Stimulated activated naive B cell treated with anti-CD40 and anti-IgM and Interleukin-4, amounts not matched to agents 10 μg/mL and 1 μg/mL and 100 μg/mL, for 72 hours (primary cell): ENCODE measurements at regions not wholly inside any gene's neighbourhood (a gene's known extent, or its start where the extent isn't known, plus 50 kb on each side); places are given as distances from the start of the nearest gene placed in this dataset.
"Not testable (repeated sequence)": the region's sequence is repeated elsewhere in the genome, so short reads cannot be mapped to it uniquely, and the experiment has no call there.

Experiments used
- ATAC-seq, 2 donors: fragments of 150-1000 bp; cut with Tn5 transposase; replicated peaks; 2 replicates each; pipeline ENCODE4 v1.10.0; 2021; ENCODE audit warnings: moderate library complexity in 1 of 2
- DNase-seq: peaks from one replicate; pipeline ENCODE4 v3.0.0; 2021
- H3K27ac Mint-ChIP-seq: one replicate; pipeline ENCODE4 v1.8.0; 2022; ENCODE audit warnings: mild to moderate bottlenecking, mixed read lengths
- H3K27me3 Mint-ChIP-seq, 2 donors: one replicate each; pipeline ENCODE4 v1.8.0; 2022; ENCODE audit warnings: mixed read lengths in 2 of 2
- H3K36me3 Mint-ChIP-seq, 2 donors: one replicate each; pipeline ENCODE4 v1.8.0; 2022; ENCODE audit warnings: mixed read lengths in 2 of 2, mild to moderate bottlenecking in 1 of 2
- H3K4me1 Mint-ChIP-seq, 2 donors: one replicate each; pipeline ENCODE4 v1.8.0; 2022; ENCODE audit warnings: mixed read lengths in 2 of 2, mild to moderate bottlenecking in 1 of 2
- H3K4me3 Mint-ChIP-seq, 2 donors: one replicate each; pipeline ENCODE4 v1.8.0; 2022; ENCODE audit warnings: mild to moderate bottlenecking in 2 of 2, mixed read lengths in 2 of 2, moderate library complexity in 1 of 2
- H3K9me3 Mint-ChIP-seq, 2 donors: one replicate each; pipeline ENCODE4 v1.8.0; 2022; ENCODE audit warnings: mixed read lengths in 2 of 2, mild to moderate bottlenecking in 1 of 2

- no peaks in the 10 kb centered on the region for H3K4me1 Mint-ChIP-seq
- no peak overlapping the region for H3K4me3 Mint-ChIP-seq
- no peak for DNase-seq
- peaks cover 28 to 33% of the 10 kb centered on the region in 2 donors for H3K27me3 Mint-ChIP-seq
- no peak for ATAC-seq
- no peak overlapping the region for H3K27ac Mint-ChIP-seq
- H3K9me3 Mint-ChIP-seq: peaks cover 5% of the 10 kb centered on the region in 2 donors
- no peaks in the 10 kb centered on the region for H3K36me3 Mint-ChIP-seq
These were observed 68.5 kb upstream of the SLC35C1 start for GRCh38 chr11:45736424-45736823.

- H3K27ac Mint-ChIP-seq: no peak overlapping the region
- H3K4me1 Mint-ChIP-seq: no peaks in the 10 kb centered on the region
- DNase-seq: no peak
- H3K9me3 Mint-ChIP-seq: peaks cover 5% of the 10 kb centered on the region in 2 donors
- H3K27me3 Mint-ChIP-seq: peaks cover 34 to 42% of the 10 kb centered on the region in 2 donors
- H3K4me3 Mint-ChIP-seq: no peak overlapping the region
- H3K36me3 Mint-ChIP-seq: no peaks in the 10 kb centered on the region
- ATAC-seq: no peak
These were observed 67.8 kb upstream of the CHST1 start for GRCh38 chr11:45733176-45733575.

DNA sequence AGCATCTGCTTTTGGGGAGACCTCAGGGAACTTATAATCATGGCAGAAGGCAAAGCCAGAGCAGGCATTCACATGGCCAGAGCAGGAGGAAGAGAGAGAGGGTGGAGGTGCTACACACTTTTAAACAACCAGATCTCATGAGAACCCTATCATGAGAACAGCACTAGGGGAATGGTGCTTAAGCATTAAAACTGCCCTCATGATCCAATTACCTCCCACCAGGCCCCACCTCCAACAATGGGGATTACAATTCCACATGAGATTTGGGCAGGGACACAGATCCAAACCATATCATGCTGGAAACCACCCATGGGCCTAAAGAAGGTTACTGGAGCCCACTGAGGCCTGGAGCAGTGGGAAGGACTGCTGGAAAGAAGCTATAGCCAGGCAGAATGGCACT, 66.9 kb upstream of the CHST1 start:
- H3K36me3 Mint-ChIP-seq: no peaks in the 10 kb centered on the region
- H3K9me3 Mint-ChIP-seq: peaks cover 5% of the 10 kb centered on the region in 2 donors
- peaks cover 40 to 47% of the 10 kb centered on the region in 2 donors for H3K27me3 Mint-ChIP-seq
- no peak for DNase-seq
- no peak overlapping the region for H3K27ac Mint-ChIP-seq
- ATAC-seq: no peak
- H3K4me3 Mint-ChIP-seq: no peak overlapping the region
- no peaks in the 10 kb centered on the region for H3K4me1 Mint-ChIP-seq

- not testable (repeated sequence) for H3K36me3 Mint-ChIP-seq, DNase-seq, H3K4me3 Mint-ChIP-seq, H3K4me1 Mint-ChIP-seq, H3K9me3 Mint-ChIP-seq, H3K27ac Mint-ChIP-seq, ATAC-seq
- H3K27me3 Mint-ChIP-seq: peaks cover 36 to 52% of the 10 kb centered on the region in 2 donors
These were observed 65.7 kb upstream of the CHST1 start for GRCh38 chr11:45731171-45731570.

GRCh38 chr11:45730014-45730413, 64.6 kb upstream of the CHST1 start:
- no peak overlapping the region for H3K4me3 Mint-ChIP-seq
- DNase-seq: no peak
- no peaks in the 10 kb centered on the region for H3K36me3 Mint-ChIP-seq
- peaks cover 42 to 58% of the 10 kb centered on the region in 2 donors for H3K27me3 Mint-ChIP-seq
- no peak overlapping the region for H3K27ac Mint-ChIP-seq
- H3K9me3 Mint-ChIP-seq: peaks cover 0 to 2% of the 10 kb centered on the region in 2 donors
- H3K4me1 Mint-ChIP-seq: no peaks in the 10 kb centered on the region
- ATAC-seq: no peak

- H3K4me3 Mint-ChIP-seq: no peak overlapping the region
- H3K27ac Mint-ChIP-seq: no peak overlapping the region
- no peaks in the 10 kb centered on the region for H3K9me3 Mint-ChIP-seq
- H3K27me3 Mint-ChIP-seq: peaks cover 34 to 45% of the 10 kb centered on the region in 2 donors
- H3K36me3 Mint-ChIP-seq: no peaks in the 10 kb centered on the region
- H3K4me1 Mint-ChIP-seq: no peaks in the 10 kb centered on the region
- ATAC-seq (peak; percentile 39 to 61), DNase-seq (no peak)
These were observed 61.2 kb upstream of the CHST1 start for GRCh38 chr11:45726493-45727054.

- no peak for DNase-seq
- Mint-ChIP-seq H3K27ac (no peak overlapping the region), H3K4me1 (no peaks in the 10 kb centered on the region), H3K9me3 (no peaks in the 10 kb centered on the region), H3K4me3 (no peak overlapping the region), H3K27me3 (peaks cover 34 to 45% of the 10 kb centered on the region in 2 donors), H3K36me3 (no peaks in the 10 kb centered on the region)
- no peak for ATAC-seq
These were observed 60.5 kb upstream of the CHST1 start for GRCh38 chr11:45725776-45726492.

- no peak overlapping the region for H3K4me3 Mint-ChIP-seq
- DNase-seq (no peak), ATAC-seq (no peak)
- H3K27me3 Mint-ChIP-seq: peaks cover 33 to 45% of the 10 kb centered on the region in 2 donors
- H3K9me3 Mint-ChIP-seq: no peaks in the 10 kb centered on the region
- H3K36me3 Mint-ChIP-seq: no peaks in the 10 kb centered on the region
- no peak overlapping the region for H3K27ac Mint-ChIP-seq
- no peaks in the 10 kb centered on the region for H3K4me1 Mint-ChIP-seq
These were observed 59.7 kb upstream of the CHST1 start for GRCh38 chr11:45725121-45725520.

DNA sequence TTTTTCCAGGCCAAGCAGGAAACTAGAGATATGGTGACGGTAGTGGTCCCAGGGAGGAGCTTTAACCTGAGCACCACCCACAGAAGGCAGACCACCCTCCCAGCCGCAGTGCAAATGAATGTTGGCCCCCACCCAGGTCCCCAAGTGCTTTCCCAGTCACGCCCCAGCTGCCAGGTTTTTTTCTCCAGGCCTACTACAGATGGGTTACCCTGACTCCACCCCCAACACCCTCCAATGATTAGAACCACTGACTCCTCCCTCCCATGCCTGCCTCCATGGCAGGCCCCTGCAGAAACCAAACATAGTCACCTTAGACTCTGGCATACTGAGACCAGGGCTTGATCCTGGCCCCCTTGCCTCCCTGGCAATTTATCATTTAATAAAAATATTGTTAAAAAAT, 58.7 kb upstream of the CHST1 start:
- Mint-ChIP-seq H3K27ac (no peak overlapping the region), H3K27me3 (peaks cover 28 to 36% of the 10 kb centered on the region in 2 donors), H3K36me3 (no peaks in the 10 kb centered on the region), H3K4me3 (no peak overlapping the region), H3K9me3 (no peaks in the 10 kb centered on the region), H3K4me1 (no peaks in the 10 kb centered on the region)
- ATAC-seq (no peak), DNase-seq (no peak)

GRCh38 chr11:45723397-45723796, 58.0 kb upstream of the CHST1 start:
- Mint-ChIP-seq H3K27ac (no peak overlapping the region), H3K4me1 (no peaks in the 10 kb centered on the region), H3K36me3 (no peaks in the 10 kb centered on the region), H3K27me3 (peaks cover 26 to 29% of the 10 kb centered on the region in 2 donors), H3K9me3 (no peaks in the 10 kb centered on the region), H3K4me3 (no peak overlapping the region)
- no peak for DNase-seq
- no peak for ATAC-seq

GRCh38 chr11:45722144-45722543, 56.7 kb upstream of the CHST1 start:
- DNase-seq: no peak
- Mint-ChIP-seq H3K9me3 (no peaks in the 10 kb centered on the region), H3K27me3 (peaks cover 15 to 20% of the 10 kb centered on the region in 2 donors), H3K4me3 (no peak overlapping the region), H3K36me3 (no peaks in the 10 kb centered on the region), H3K27ac (no peak overlapping the region), H3K4me1 (no peaks in the 10 kb centered on the region)
- ATAC-seq: no peak

DNA sequence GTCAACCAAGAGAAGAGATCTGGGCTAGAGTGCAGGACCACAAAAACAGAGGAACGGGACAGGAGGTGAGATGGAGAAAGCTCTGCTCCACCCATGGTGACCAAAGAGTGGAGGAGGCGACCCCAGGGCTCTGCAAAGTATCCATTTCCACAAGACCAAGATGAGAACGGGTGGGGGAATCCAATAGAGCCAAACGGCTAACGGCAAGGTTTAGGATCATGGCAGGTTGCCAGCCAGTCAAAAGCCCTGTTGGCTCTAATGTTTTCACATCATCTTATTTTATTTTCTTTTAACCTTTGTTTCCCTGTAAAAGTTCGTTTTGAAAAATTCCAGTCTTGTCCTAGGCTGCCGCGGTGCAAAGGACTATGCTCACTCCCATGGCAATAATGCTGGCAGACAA, 52.1 kb upstream of the CHST1 start:
- H3K4me1 Mint-ChIP-seq: no peaks in the 10 kb centered on the region
- H3K4me3 Mint-ChIP-seq: no peak overlapping the region
- no peak for ATAC-seq
- DNase-seq: no peak
- H3K27ac Mint-ChIP-seq: no peak overlapping the region
- no peaks in the 10 kb centered on the region for H3K36me3 Mint-ChIP-seq
- no peaks in the 10 kb centered on the region for H3K9me3 Mint-ChIP-seq
- H3K27me3 Mint-ChIP-seq: peaks cover 19 to 25% of the 10 kb centered on the region in 2 donors

GRCh38 chr11:45715418-45715817, 50.0 kb upstream of the CHST1 start:
- DNase-seq (no peak), ATAC-seq (no peak)
- no peaks in the 10 kb centered on the region for H3K4me1 Mint-ChIP-seq
- H3K27ac Mint-ChIP-seq: no peak overlapping the region
- H3K36me3 Mint-ChIP-seq: no peaks in the 10 kb centered on the region
- H3K4me3 Mint-ChIP-seq: no peak overlapping the region
- H3K9me3 Mint-ChIP-seq: no peaks in the 10 kb centered on the region
- peaks cover 17 to 35% of the 10 kb centered on the region in 2 donors for H3K27me3 Mint-ChIP-seq
